Thyroid gland (tissue), 4 donors: ENCODE measurements at regions not wholly inside any gene's neighbourhood (a gene's known extent, or its start where the extent isn't known, plus 50 kb on each side); places are given as distances from the start of the nearest gene placed in this dataset.

Experiments
- DNase-seq, 2 donors: peaks; one replicate each; pipeline ENCODE4 v3.0.0-alpha.2; 2019
- H3K27ac ChIP-seq, 3 donors: fragments of 200-600 bp; sonication (generic); 1 replicate in 2 of 3; 2 replicates in 1 of 3; pipeline ENCODE4 v1.5.1; 2016 to 2019; ENCODE audit warnings: mild to moderate bottlenecking in 1 of 3, moderate library complexity in 1 of 3
- H3K27me3 ChIP-seq: fragments of 200-600 bp; sonication (generic); one replicate; pipeline ENCODE4 v1.5.1; 2019
- H3K36me3 ChIP-seq, 2 donors: fragments of 200-600 bp; sonication (generic); one replicate each; pipeline ENCODE4 v1.5.1; 2016 to 2019
- H3K4me1 ChIP-seq, 2 donors: fragments of 200-600 bp; sonication (generic); one replicate each; pipeline ENCODE4 v1.5.1; 2017 to 2019
- H3K4me3 ChIP-seq, 3 donors: fragments of 200-600 bp; sonication (generic); replicated peaks in 1 of 3; 1 replicate in 2 of 3; 2 replicates in 1 of 3; pipeline ENCODE4 v1.5.1; 2016; ENCODE audit warnings: mild to moderate bottlenecking in 1 of 3
- H3K9me3 ChIP-seq: fragments of 200-600 bp; sonication (generic); one replicate; pipeline ENCODE4 v1.5.1; 2017
- CTCF ChIP-seq, 6 experiments: fragments of 200-600 bp in 3 of 6; fragments of 450-650 bp in 3 of 6; sonication (generic) in 3 of 6; IDR thresholded peaks; one replicate each; pipeline ENCODE4 v1.5.1; 2016 to 2019; ENCODE audit warnings: antibody characterized with exemption in 6 of 6, mild to moderate bottlenecking in 2 of 6, inconsistent platforms in 1 of 6, moderate library complexity in 1 of 6
- POLR2A ChIP-seq, 2 donors: fragments of 450-650 bp; IDR thresholded peaks; one replicate each; pipeline ENCODE4 v1.6.1; 2017; ENCODE audit warnings: antibody characterized with exemption in 2 of 2, mild to moderate bottlenecking in 2 of 2, moderate library complexity in 1 of 2
- WGBS, 2 donors: methylation state at CpG; one replicate each; pipeline ENCODE4 v1.1.5; 2017; 5-methylcytosine and 5-hydroxymethylcytosine counted together
- intact Hi-C: fragments of 100-400 bp; cut with DNase I; formaldehyde crosslinking; loops from one replicate; pipeline ENCODE4 v1.15.1; 2023

DNA sequence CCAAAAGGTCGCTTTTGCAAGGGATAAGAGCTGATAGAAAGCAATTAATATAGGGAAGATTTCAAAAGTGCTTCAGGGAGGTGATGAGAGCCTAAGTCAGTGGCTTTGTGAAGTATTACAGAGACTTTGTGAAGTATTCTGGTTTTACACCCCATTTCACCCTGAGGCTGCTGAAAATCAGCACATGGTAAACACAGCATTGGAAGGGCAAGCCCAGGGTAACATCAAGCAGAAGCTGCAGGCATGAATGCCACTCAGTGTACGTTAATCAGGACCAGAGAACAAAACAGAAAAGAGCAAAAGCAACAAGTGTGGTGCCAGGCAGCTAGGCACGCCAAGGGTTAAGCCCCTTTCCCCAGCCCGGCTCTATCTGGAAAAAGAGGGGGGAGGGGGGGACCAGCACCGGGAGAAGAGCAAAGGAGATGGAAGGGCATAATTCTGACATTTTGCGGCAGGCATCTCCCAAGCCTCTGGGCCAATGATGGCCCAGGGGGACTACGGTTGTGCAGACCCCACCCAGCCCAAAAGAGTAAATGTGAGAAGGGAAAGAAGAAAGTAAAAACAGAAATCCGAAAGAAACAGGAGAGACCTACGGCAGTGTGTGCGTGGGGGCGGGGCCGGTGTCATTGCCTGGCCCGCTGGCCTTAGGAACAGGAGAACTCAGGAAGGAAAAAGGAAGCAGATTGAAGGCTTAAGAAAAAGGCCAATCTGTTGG is 58.9 kb downstream of the DHRS2 start:
- DNase-seq, result peak; percentile 20 to 26
- WGBS, 2 donors, result 7 to 8% methylated on average over 13 of the region's 13 CpGs
- Histone ChIP-seq H3K36me3 (no peaks in the 10 kb centered on the region), H3K9me3 (no peaks in the 10 kb centered on the region), H3K4me1 (peaks cover 0 to 15% of the 10 kb centered on the region in 2 donors), H3K27ac (no peak overlapping the region), H3K27me3 (no peaks in the 10 kb centered on the region), H3K4me3 (no peak overlapping the region)
- intact Hi-C loops, result no loop called here
- no peak for TF ChIP-seq CTCF (IDR thresholded peaks at IDR 0.05)

DNA sequence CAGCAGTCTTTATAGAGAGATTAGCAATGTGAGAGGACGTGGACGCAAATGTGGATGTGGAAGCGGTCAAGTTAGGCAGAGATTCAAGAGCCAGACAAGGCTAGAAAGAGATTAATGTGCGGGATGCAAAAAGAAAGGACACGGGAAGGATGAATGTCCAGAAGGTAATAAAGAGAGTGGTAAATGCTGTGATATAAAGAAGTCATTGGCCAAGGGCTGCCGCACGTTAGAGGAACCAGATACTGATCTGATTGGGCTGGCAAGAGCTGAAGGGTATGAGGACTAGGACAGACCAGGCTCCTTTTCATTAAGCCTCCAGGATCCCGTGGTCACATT is 59.5 kb downstream of the DHRS2 start:
- H3K4me3 ChIP-seq, result no peak overlapping the region
- no peaks in the 10 kb centered on the region for H3K9me3 ChIP-seq
- intact Hi-C loops, result no loop called here
- no peaks in the 10 kb centered on the region for H3K27me3 ChIP-seq
- no peaks in the 10 kb centered on the region for H3K36me3 ChIP-seq
- WGBS, 2 donors, result 28 to 29% methylated on average over 8 of the region's 8 CpGs
- no peak for DNase-seq
- TF ChIP-seq CTCF (IDR thresholded peaks at IDR 0.05), result no peak
- TF ChIP-seq POLR2A (IDR thresholded peaks at IDR 0.05), result no peak
- H3K4me1 ChIP-seq, result peaks cover 0 to 15% of the 10 kb centered on the region in 2 donors
- no peak overlapping the region for H3K27ac ChIP-seq

DNA sequence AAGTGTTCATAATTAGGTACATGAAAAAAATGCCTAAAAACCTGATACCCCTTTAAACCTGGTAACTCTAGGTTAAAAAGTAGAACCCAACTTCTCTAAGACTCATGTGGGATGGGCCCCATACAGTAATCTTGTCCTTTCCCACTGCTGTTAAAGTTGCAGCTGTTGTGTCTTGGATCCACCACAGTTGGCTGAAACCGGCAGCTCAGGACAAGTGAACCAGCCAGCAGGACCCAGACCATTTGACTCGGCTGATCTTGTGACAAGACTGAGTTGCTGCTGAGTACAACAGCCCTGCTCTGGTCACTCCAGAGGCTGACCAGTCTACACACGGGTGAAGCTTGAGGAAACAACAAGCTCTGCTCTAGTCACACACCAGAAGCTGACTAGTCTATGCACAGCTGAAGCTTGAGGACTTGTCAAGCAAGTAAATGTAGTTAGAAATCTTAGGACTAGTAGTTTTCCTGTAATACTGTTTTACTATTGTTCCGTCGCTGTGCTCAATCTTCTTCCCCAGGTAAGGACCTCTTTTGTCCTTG is 60.6 kb downstream of the DHRS2 start:
- DNase-seq, result no peak
- Histone ChIP-seq H3K9me3 (no peaks in the 10 kb centered on the region), H3K4me3 (no peak overlapping the region), H3K36me3 (no peaks in the 10 kb centered on the region), H3K4me1 (peaks cover 0 to 15% of the 10 kb centered on the region in 2 donors), H3K27ac (no peak overlapping the region), H3K27me3 (no peaks in the 10 kb centered on the region)
- 80 to 89% methylated on average over 4 to 5 of the region's 5 CpGs for whole genome bisulfite sequencing, 2 donors
- TF ChIP-seq POLR2A (IDR thresholded peaks at IDR 0.05) (no peak), CTCF (IDR thresholded peaks at IDR 0.05) (no peak)
- intact Hi-C loops, result no loop called here

DNA sequence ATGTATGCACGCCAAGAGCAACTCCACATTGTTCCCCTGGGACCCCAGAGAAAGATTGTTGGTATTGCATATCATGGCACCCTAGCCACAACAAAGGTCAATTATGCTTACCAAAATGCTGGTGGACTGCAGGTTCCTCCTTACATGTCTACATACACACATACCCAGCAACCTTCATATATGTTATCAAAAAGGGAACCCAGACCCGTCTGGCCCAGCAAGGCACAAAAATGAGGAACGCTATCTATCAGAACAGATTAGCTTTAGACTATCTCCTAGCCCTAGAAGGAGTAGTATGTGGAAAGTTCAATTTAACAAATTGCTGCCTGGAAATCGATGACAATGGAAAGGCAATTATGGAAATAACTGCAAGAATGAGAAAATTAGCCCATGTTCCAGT is 61.5 kb downstream of the DHRS2 start:
- H3K27me3 ChIP-seq, result no peaks in the 10 kb centered on the region

More for the DNA sequence above, 61.5 kb downstream of the DHRS2 start:
- H3K27ac ChIP-seq, result no peak overlapping the region
- no peak for TF ChIP-seq POLR2A (IDR thresholded peaks at IDR 0.05)
- no peak for TF ChIP-seq CTCF (IDR thresholded peaks at IDR 0.05)
- intact Hi-C loops, result no loop called here
- peaks cover 0 to 15% of the 10 kb centered on the region in 2 donors for H3K4me1 ChIP-seq
- no peaks in the 10 kb centered on the region for H3K36me3 ChIP-seq
- no peaks in the 10 kb centered on the region for H3K9me3 ChIP-seq
- no peak overlapping the region for H3K4me3 ChIP-seq
- no peak for DNase-seq
- WGBS, 2 donors, result 90 to 91% methylated on average over 4 of the region's 4 CpGs
